ENCODE measurements at regions not wholly inside any gene's neighbourhood (a gene's known extent, or its start where the extent isn't known, plus 50 kb on each side); places are given as distances from the start of the nearest gene placed in this dataset.

- no peak overlapping the region for H3K4me3 Mint-ChIP-seq
- no peaks in the 10 kb centered on the region for H3K27me3 Mint-ChIP-seq
- H3K27ac Mint-ChIP-seq = no peak overlapping the region
- no peaks in the 10 kb centered on the region for H3K36me3 Mint-ChIP-seq (ENCODE audit: insufficient read depth)
- no peak for ATAC-seq (replicated peaks)
- no peaks in the 10 kb centered on the region for H3K4me1 Mint-ChIP-seq (ENCODE audit: low read depth in 2 of 2)
- peaks cover 0 to 2% of the 10 kb centered on the region in 2 donors for H3K9me3 Mint-ChIP-seq
- no peak for DNase-seq
Observed at GRCh38 chr14:53824061-53824460, 132.6 kb downstream of the BMP4 start.

- DNase-seq (no peak), ATAC-seq (replicated peaks) (no peak)
- Mint-ChIP-seq H3K4me3 (no peak overlapping the region), H3K27ac (no peak overlapping the region), H3K4me1 (ENCODE audit: low read depth in 2 of 2) (no peaks in the 10 kb centered on the region), H3K9me3 (peaks cover 12 to 21% of the 10 kb centered on the region in 2 donors), H3K27me3 (no peaks in the 10 kb centered on the region), H3K36me3 (ENCODE audit: insufficient read depth) (no peaks in the 10 kb centered on the region)
Observed at GRCh38 chr14:53814392-53814791, 142.2 kb downstream of the BMP4 start.

GRCh38 chr14:53810221-53810620 is 146.4 kb downstream of the BMP4 start:
- DNase-seq = no peak
- no peaks in the 10 kb centered on the region for H3K27me3 Mint-ChIP-seq
- ATAC-seq (replicated peaks) = no peak
- H3K4me3 Mint-ChIP-seq = no peak overlapping the region
- no peak overlapping the region for H3K27ac Mint-ChIP-seq
- peaks cover 4 to 16% of the 10 kb centered on the region in 2 donors for H3K9me3 Mint-ChIP-seq
- H3K36me3 Mint-ChIP-seq (ENCODE audit: insufficient read depth) = no peaks in the 10 kb centered on the region
- no peaks in the 10 kb centered on the region for H3K4me1 Mint-ChIP-seq (ENCODE audit: low read depth in 2 of 2)

- Mint-ChIP-seq H3K4me1 (ENCODE audit: low read depth in 2 of 2) (no peaks in the 10 kb centered on the region), H3K9me3 (peaks cover 4 to 16% of the 10 kb centered on the region in 2 donors), H3K36me3 (ENCODE audit: insufficient read depth) (no peaks in the 10 kb centered on the region), H3K4me3 (no peak overlapping the region), H3K27ac (no peak overlapping the region), H3K27me3 (no peaks in the 10 kb centered on the region)
- ATAC-seq (replicated peaks) (no peak), DNase-seq (no peak)
Observed at GRCh38 chr14:53808042-53808441, 148.6 kb downstream of the BMP4 start.

- no peaks in the 10 kb centered on the region for H3K36me3 Mint-ChIP-seq (ENCODE audit: insufficient read depth)
- DNase-seq (no peak), ATAC-seq (replicated peaks) (no peak)
- H3K27ac Mint-ChIP-seq = no peak overlapping the region
- H3K4me3 Mint-ChIP-seq = no peak overlapping the region
- no peaks in the 10 kb centered on the region for H3K4me1 Mint-ChIP-seq (ENCODE audit: low read depth in 2 of 2)
- peaks cover 4 to 16% of the 10 kb centered on the region in 2 donors for H3K9me3 Mint-ChIP-seq
- no peaks in the 10 kb centered on the region for H3K27me3 Mint-ChIP-seq
Observed at GRCh38 chr14:53807542-53807941, 149.1 kb downstream of the BMP4 start.

GRCh38 chr14:53807108-53807507 is 149.5 kb downstream of the BMP4 start:
- no peaks in the 10 kb centered on the region for H3K36me3 Mint-ChIP-seq (ENCODE audit: insufficient read depth)
- no peak overlapping the region for H3K4me3 Mint-ChIP-seq
- no peaks in the 10 kb centered on the region for H3K4me1 Mint-ChIP-seq (ENCODE audit: low read depth in 2 of 2)
- DNase-seq = no peak
- H3K27ac Mint-ChIP-seq = no peak overlapping the region
- H3K27me3 Mint-ChIP-seq = no peaks in the 10 kb centered on the region
- peaks cover 4 to 14% of the 10 kb centered on the region in 2 donors for H3K9me3 Mint-ChIP-seq
- ATAC-seq (replicated peaks) = no peak

GRCh38 chr14:53796734-53797133 is 159.9 kb downstream of the BMP4 start:
- Mint-ChIP-seq H3K9me3 (peaks cover 0 to 6% of the 10 kb centered on the region in 2 donors), H3K4me1 (ENCODE audit: low read depth in 2 of 2) (no peaks in the 10 kb centered on the region), H3K27ac (no peak overlapping the region), H3K36me3 (ENCODE audit: insufficient read depth) (no peaks in the 10 kb centered on the region), H3K27me3 (no peaks in the 10 kb centered on the region), H3K4me3 (no peak overlapping the region)
- DNase-seq = no peak
- ATAC-seq (replicated peaks) = no peak

- H3K9me3 Mint-ChIP-seq = peaks cover 0 to 2% of the 10 kb centered on the region in 2 donors
- H3K4me3 Mint-ChIP-seq = no peak overlapping the region
- no peaks in the 10 kb centered on the region for H3K27me3 Mint-ChIP-seq
- DNase-seq (no peak), ATAC-seq (replicated peaks) (no peak)
- no peaks in the 10 kb centered on the region for H3K36me3 Mint-ChIP-seq (ENCODE audit: insufficient read depth)
- H3K27ac Mint-ChIP-seq = no peak overlapping the region
- no peaks in the 10 kb centered on the region for H3K4me1 Mint-ChIP-seq (ENCODE audit: low read depth in 2 of 2)
Observed at GRCh38 chr14:53793790-53794505, 162.7 kb downstream of the BMP4 start.

GRCh38 chr14:53792909-53793308 is 163.7 kb downstream of the BMP4 start:
- Mint-ChIP-seq H3K4me3 (no peak overlapping the region), H3K27ac (no peak overlapping the region), H3K27me3 (no peaks in the 10 kb centered on the region), H3K9me3 (peaks cover 0 to 2% of the 10 kb centered on the region in 2 donors), H3K4me1 (ENCODE audit: low read depth in 2 of 2) (no peaks in the 10 kb centered on the region), H3K36me3 (ENCODE audit: insufficient read depth) (no peaks in the 10 kb centered on the region)
- DNase-seq (no peak), ATAC-seq (replicated peaks) (no peak)

GRCh38 chr14:53790731-53791500 is 165.7 kb downstream of the BMP4 start:
- H3K36me3 Mint-ChIP-seq (ENCODE audit: insufficient read depth) = no peaks in the 10 kb centered on the region
- peaks cover 0 to 2% of the 10 kb centered on the region in 2 donors for H3K9me3 Mint-ChIP-seq
- no peaks in the 10 kb centered on the region for H3K4me1 Mint-ChIP-seq (ENCODE audit: low read depth in 2 of 2)
- no peaks in the 10 kb centered on the region for H3K27me3 Mint-ChIP-seq
- DNase-seq (no peak), ATAC-seq (replicated peaks) (no peak)
- no peak overlapping the region for H3K4me3 Mint-ChIP-seq
- no peak overlapping the region for H3K27ac Mint-ChIP-seq

GRCh38 chr14:53788566-53788965 is 168.1 kb downstream of the BMP4 start:
- Mint-ChIP-seq H3K4me3 (no peak overlapping the region), H3K27me3 (no peaks in the 10 kb centered on the region), H3K9me3 (peaks cover 0 to 2% of the 10 kb centered on the region in 2 donors), H3K36me3 (ENCODE audit: insufficient read depth) (no peaks in the 10 kb centered on the region), H3K27ac (no peak overlapping the region), H3K4me1 (ENCODE audit: low read depth in 2 of 2) (no peaks in the 10 kb centered on the region)
- ATAC-seq (replicated peaks) = no peak
- DNase-seq = no peak

GRCh38 chr14:53786045-53786444 is 170.6 kb downstream of the BMP4 start:
- H3K27ac Mint-ChIP-seq = no peak overlapping the region
- no peaks in the 10 kb centered on the region for H3K36me3 Mint-ChIP-seq (ENCODE audit: insufficient read depth)
- H3K4me1 Mint-ChIP-seq (ENCODE audit: low read depth in 2 of 2) = no peaks in the 10 kb centered on the region
- no peaks in the 10 kb centered on the region for H3K27me3 Mint-ChIP-seq
- no peak for ATAC-seq (replicated peaks)
- no peaks in the 10 kb centered on the region for H3K9me3 Mint-ChIP-seq
- no peak overlapping the region for H3K4me3 Mint-ChIP-seq
- no peak for DNase-seq

- DNase-seq = no peak
- Mint-ChIP-seq H3K4me1 (ENCODE audit: low read depth in 2 of 2) (no peaks in the 10 kb centered on the region), H3K4me3 (no peak overlapping the region), H3K36me3 (ENCODE audit: insufficient read depth) (no peaks in the 10 kb centered on the region), H3K27ac (no peak overlapping the region), H3K27me3 (no peaks in the 10 kb centered on the region), H3K9me3 (no peaks in the 10 kb centered on the region)
- ATAC-seq (replicated peaks) = no peak
Observed at GRCh38 chr14:53784688-53785087, 171.9 kb downstream of the BMP4 start.

- DNase-seq = no peak
- H3K4me3 Mint-ChIP-seq = no peak overlapping the region
- ATAC-seq (replicated peaks) = no peak
- no peak overlapping the region for H3K27ac Mint-ChIP-seq
- H3K27me3 Mint-ChIP-seq = no peaks in the 10 kb centered on the region
- H3K4me1 Mint-ChIP-seq (ENCODE audit: low read depth in 2 of 2) = no peaks in the 10 kb centered on the region
- H3K9me3 Mint-ChIP-seq = no peaks in the 10 kb centered on the region
- H3K36me3 Mint-ChIP-seq (ENCODE audit: insufficient read depth) = no peaks in the 10 kb centered on the region
Observed at GRCh38 chr14:53783256-53783655, 173.4 kb downstream of the BMP4 start.

Measured in effector memory CD8-positive, alpha-beta T cell (primary cell).